ENCODE measurements at regions not wholly inside any gene's neighbourhood (a gene's known extent, or its start where the extent isn't known, plus 50 kb on each side); places are given as distances from the start of the nearest gene placed in this dataset.

GRCh38 chr9:118527261-118527660 is 823.1 kb downstream of the TLR4 start:
- no peaks in the 10 kb centered on the region for H3K36me3 ChIP-seq (ENCODE audit: control insufficient read depth, insufficient read depth, low read length)
- H3K27me3 ChIP-seq (replicated peaks; ENCODE audit: control insufficient read depth, insufficient read depth, low read length) = no peaks in the 10 kb centered on the region
- Mint-ChIP-seq H3K27ac (ENCODE audit: unreplicated experiment) (no peak overlapping the region), H3K4me1 (ENCODE audit: low read depth, unreplicated experiment) (no peaks in the 10 kb centered on the region), H3K4me3 (ENCODE audit: unreplicated experiment) (no peak overlapping the region), H3K27me3 (ENCODE audit: insufficient read depth, unreplicated experiment) (no peaks in the 10 kb centered on the region), H3K9me3 (ENCODE audit: unreplicated experiment) (no peaks in the 10 kb centered on the region), H3K36me3 (ENCODE audit: insufficient read depth, unreplicated experiment) (no peaks in the 10 kb centered on the region)
- no peak for TF ChIP-seq CTCF (IDR thresholded peaks at IDR 0.05; ENCODE audit: insufficient read depth in 1 of 2, low read depth in 1 of 2, low read length in 1 of 2, severe bottlenecking in 1 of 2, unreplicated experiment in 1 of 2)
- CTCF ChIA-PET = no interaction called here
- no peaks in the 10 kb centered on the region for H3K4me1 ChIP-seq
- intact Hi-C loops (cut with micrococcal nuclease; ENCODE audit: unreplicated experiment) = no loop called here
- BruUV-seq (replicated peaks) = no TSS peak
- no peak for DNase-seq
- POLR2A ChIA-PET = no interaction called here
- H3K4me3 ChIP-seq (ENCODE audit: low read depth, low read length) = no peak overlapping the region
- H3K9me3 ChIP-seq = no peaks in the 10 kb centered on the region

- H3K4me3 Mint-ChIP-seq (ENCODE audit: unreplicated experiment) = no peak overlapping the region
- no peak overlapping the region for H3K27ac Mint-ChIP-seq (ENCODE audit: unreplicated experiment)
- no peaks in the 10 kb centered on the region for H3K36me3 Mint-ChIP-seq (ENCODE audit: insufficient read depth, unreplicated experiment)
- no peak overlapping the region for H3K4me3 ChIP-seq (ENCODE audit: low read depth, low read length)
- 0 out of 2 replicates have a peak, but pooled peaks cover 3% of the 10 kb centered on the region for H3K4me1 ChIP-seq
- TF ChIP-seq CTCF (IDR thresholded peaks at IDR 0.05; ENCODE audit: insufficient read depth in 1 of 2, low read depth in 1 of 2, low read length in 1 of 2, severe bottlenecking in 1 of 2, unreplicated experiment in 1 of 2) = no peak
- H3K36me3 ChIP-seq (ENCODE audit: control insufficient read depth, insufficient read depth, low read length) = no peaks in the 10 kb centered on the region
- ChIA-PET POLR2A (no interaction called here), CTCF (no interaction called here)
- H3K9me3 ChIP-seq = no peaks in the 10 kb centered on the region
- no peaks in the 10 kb centered on the region for H3K27me3 Mint-ChIP-seq (ENCODE audit: insufficient read depth, unreplicated experiment)
- DNase-seq = no peak
- H3K4me1 Mint-ChIP-seq (ENCODE audit: low read depth, unreplicated experiment) = no peaks in the 10 kb centered on the region
- H3K9me3 Mint-ChIP-seq (ENCODE audit: unreplicated experiment) = no peaks in the 10 kb centered on the region
- H3K27me3 ChIP-seq (replicated peaks; ENCODE audit: control insufficient read depth, insufficient read depth, low read length) = no peaks in the 10 kb centered on the region
- BruUV-seq (replicated peaks) = no TSS peak
- intact Hi-C loops (cut with micrococcal nuclease; ENCODE audit: unreplicated experiment) = no loop called here
Measured at GRCh38 chr9:118529210-118529609, 825.0 kb downstream of the TLR4 start.

GRCh38 chr9:118529624-118530214 is 825.5 kb downstream of the TLR4 start:
- H3K4me3 Mint-ChIP-seq (ENCODE audit: unreplicated experiment) = no peak overlapping the region
- H3K9me3 Mint-ChIP-seq (ENCODE audit: unreplicated experiment) = no peaks in the 10 kb centered on the region
- POLR2A ChIA-PET = no interaction called here
- intact Hi-C loops (cut with micrococcal nuclease; ENCODE audit: unreplicated experiment) = no loop called here
- H3K27me3 Mint-ChIP-seq (ENCODE audit: insufficient read depth, unreplicated experiment) = no peaks in the 10 kb centered on the region
- no peak for TF ChIP-seq CTCF (IDR thresholded peaks at IDR 0.05; ENCODE audit: insufficient read depth in 1 of 2, low read depth in 1 of 2, low read length in 1 of 2, severe bottlenecking in 1 of 2, unreplicated experiment in 1 of 2)
- CTCF ChIA-PET = no interaction called here
- Histone ChIP-seq H3K36me3 (ENCODE audit: control insufficient read depth, insufficient read depth, low read length) (no peaks in the 10 kb centered on the region), H3K4me1 (0 out of 2 replicates have a peak, but pooled peaks cover 3% of the 10 kb centered on the region), H3K9me3 (no peaks in the 10 kb centered on the region), H3K27me3 (replicated peaks; ENCODE audit: control insufficient read depth, insufficient read depth, low read length) (no peaks in the 10 kb centered on the region), H3K4me3 (ENCODE audit: low read depth, low read length) (no peak overlapping the region)
- no TSS peak for BruUV-seq (replicated peaks)
- no peak for DNase-seq
- H3K36me3 Mint-ChIP-seq (ENCODE audit: insufficient read depth, unreplicated experiment) = no peaks in the 10 kb centered on the region
- H3K4me1 Mint-ChIP-seq (ENCODE audit: low read depth, unreplicated experiment) = no peaks in the 10 kb centered on the region
- H3K27ac Mint-ChIP-seq (ENCODE audit: unreplicated experiment) = no peak overlapping the region

Measured in Caco-2 (cell line).